HG03565 (cell line): ENCODE measurements at regions not wholly inside any gene's neighbourhood (a gene's known extent, or its start where the extent isn't known, plus 50 kb on each side); places are given as distances from the start of the nearest gene placed in this dataset.
A peak's percentile ranks its signal among the peaks of the same experiment; 100 is the strongest.

Experiments
- ATAC-seq: cut with Tn5 transposase; IDR thresholded peaks from one replicate; pipeline ENCODE4 v1.9.1; 2021; ENCODE audit warnings: mild to moderate bottlenecking, moderate library complexity; ENCODE audit not compliant: unreplicated experiment

- peak; percentile 32 for ATAC-seq
Observed at GRCh38 chr11:95692526-95693260, 96.9 kb downstream of the FAM76B start.

GRCh38 chr11:95690100-95690499, 99.5 kb downstream of the FAM76B start:
- ATAC-seq = no peak

GRCh38 chr11:95688501-95689222, 100.9 kb downstream of the FAM76B start:
- peak; percentile 56 for ATAC-seq

- no peak for ATAC-seq
Observed at GRCh38 chr11:95688015-95688414, 101.6 kb downstream of the FAM76B start.

- no peak for ATAC-seq
Observed at GRCh38 chr11:95686265-95686664, 103.3 kb downstream of the FAM76B start.

- ATAC-seq = no peak
Observed at GRCh38 chr11:95684701-95685100, 104.9 kb downstream of the FAM76B start.

GRCh38 chr11:95684170-95684569, 105.4 kb downstream of the FAM76B start:
- no peak for ATAC-seq

- ATAC-seq = no peak
Observed at GRCh38 chr11:95682552-95682951, 107.0 kb downstream of the FAM76B start.

GRCh38 chr11:95680169-95680929, 109.2 kb downstream of the FAM76B start:
- peak; percentile 45 for ATAC-seq

- ATAC-seq = no peak
Observed at GRCh38 chr11:95678988-95679387, 110.6 kb downstream of the FAM76B start.

GRCh38 chr11:95676308-95676707, 113.3 kb downstream of the FAM76B start:
- ATAC-seq = no peak

GRCh38 chr11:95675585-95675984, 114.0 kb downstream of the FAM76B start:
- no peak for ATAC-seq

GRCh38 chr11:95674657-95675358, 114.8 kb downstream of the FAM76B start:
- no peak for ATAC-seq

- ATAC-seq = no peak
Observed at GRCh38 chr11:95671768-95672167, 117.8 kb downstream of the FAM76B start.

- no peak for ATAC-seq
Observed at GRCh38 chr11:95668131-95668530, 121.5 kb downstream of the FAM76B start.

GRCh38 chr11:95661162-95661561, 128.4 kb downstream of the FAM76B start:
- ATAC-seq = no peak

- ATAC-seq = no peak
Observed at GRCh38 chr11:95660038-95660437, 129.5 kb downstream of the FAM76B start.

GRCh38 chr11:95659088-95659487, 130.5 kb downstream of the FAM76B start:
- no peak for ATAC-seq

GRCh38 chr11:95655536-95655935, 134.0 kb downstream of the FAM76B start:
- ATAC-seq = no peak

GRCh38 chr11:95653680-95654079, 135.9 kb downstream of the FAM76B start:
- ATAC-seq = no peak

- no peak for ATAC-seq
Observed at GRCh38 chr11:95653099-95653498, 136.5 kb downstream of the FAM76B start.
